Cerebellar cortex (tissue), 1 donor: ENCODE measurements at regions not wholly inside any gene's neighbourhood (a gene's known extent, or its start where the extent isn't known, plus 50 kb on each side); places are given as distances from the start of the nearest gene placed in this dataset.

Experiments used
- DNase-seq: peaks from one replicate; pipeline ENCODE4 v3.0.0-alpha.2; 2015; ENCODE audit warnings: low spot score

DNA sequence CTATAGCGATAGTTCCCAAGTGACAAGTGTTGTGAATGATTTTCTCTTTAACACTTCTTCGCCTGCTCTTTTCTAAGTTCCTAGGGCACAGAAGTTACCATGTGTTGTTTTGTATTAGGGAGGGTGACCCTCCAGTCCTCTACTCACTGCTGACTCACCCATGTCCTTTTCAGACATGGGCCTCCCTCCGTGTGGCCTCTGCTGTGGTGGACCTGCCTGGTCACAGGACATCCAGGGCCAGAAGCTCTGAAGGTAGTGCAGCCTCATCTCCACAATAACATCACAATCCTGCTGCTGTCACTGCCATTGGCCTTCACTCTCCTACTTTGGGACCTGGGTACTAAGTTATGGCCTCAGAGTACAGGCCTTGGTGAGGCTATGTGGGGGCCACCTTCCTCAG is 87.1 kb upstream of the TNFAIP3 start:
- DNase-seq: no peak

DNA sequence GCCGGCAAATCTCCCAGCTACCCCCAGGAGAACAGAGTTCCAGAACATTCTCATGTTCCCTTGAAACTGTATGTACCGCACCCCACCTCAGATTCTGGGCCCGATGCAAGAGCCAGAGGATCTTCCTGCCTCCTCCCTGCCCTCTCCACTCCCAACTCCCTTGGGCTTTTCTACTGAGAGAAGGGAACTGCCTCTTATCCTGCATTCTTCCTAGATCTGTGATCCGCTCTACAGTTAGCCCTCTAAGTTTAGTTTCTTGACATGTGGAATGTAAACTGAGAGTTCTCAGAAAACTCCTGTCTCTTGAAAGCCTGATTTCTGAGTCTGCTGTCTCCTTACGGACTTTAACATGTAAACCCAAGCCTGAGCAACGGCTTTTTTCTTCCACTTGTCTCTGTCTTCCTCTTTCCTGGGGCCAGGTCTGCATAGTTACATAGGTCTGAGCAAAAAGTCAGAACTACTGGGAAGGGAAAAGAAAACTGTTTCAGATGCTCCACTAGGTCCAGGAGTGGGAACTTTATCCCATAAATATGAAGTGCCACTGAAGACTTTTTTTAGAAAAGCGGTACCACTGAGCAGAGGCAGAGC is 86.5 kb upstream of the TNFAIP3 start:
- DNase-seq: no peak

DNA sequence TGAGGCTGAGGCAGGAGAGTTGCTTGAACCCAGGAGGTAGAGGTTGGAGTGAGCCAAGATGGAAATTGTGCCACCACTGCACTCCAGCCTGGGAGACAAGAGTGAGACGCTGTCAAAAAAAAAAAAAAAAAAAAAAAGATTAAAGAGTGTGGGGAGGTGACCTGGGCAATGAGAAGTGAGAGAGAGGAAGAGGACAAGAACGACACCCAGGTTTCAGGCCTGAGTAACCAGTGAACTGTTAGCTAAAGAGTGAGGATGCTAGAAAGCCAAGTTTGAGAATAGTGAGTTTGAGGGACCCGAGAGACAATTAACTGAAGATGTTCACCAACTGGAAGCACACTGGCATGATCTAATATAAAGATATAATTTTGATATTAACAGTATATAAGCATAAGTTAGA is 85.4 kb upstream of the TNFAIP3 start:
- no peak for DNase-seq

DNA sequence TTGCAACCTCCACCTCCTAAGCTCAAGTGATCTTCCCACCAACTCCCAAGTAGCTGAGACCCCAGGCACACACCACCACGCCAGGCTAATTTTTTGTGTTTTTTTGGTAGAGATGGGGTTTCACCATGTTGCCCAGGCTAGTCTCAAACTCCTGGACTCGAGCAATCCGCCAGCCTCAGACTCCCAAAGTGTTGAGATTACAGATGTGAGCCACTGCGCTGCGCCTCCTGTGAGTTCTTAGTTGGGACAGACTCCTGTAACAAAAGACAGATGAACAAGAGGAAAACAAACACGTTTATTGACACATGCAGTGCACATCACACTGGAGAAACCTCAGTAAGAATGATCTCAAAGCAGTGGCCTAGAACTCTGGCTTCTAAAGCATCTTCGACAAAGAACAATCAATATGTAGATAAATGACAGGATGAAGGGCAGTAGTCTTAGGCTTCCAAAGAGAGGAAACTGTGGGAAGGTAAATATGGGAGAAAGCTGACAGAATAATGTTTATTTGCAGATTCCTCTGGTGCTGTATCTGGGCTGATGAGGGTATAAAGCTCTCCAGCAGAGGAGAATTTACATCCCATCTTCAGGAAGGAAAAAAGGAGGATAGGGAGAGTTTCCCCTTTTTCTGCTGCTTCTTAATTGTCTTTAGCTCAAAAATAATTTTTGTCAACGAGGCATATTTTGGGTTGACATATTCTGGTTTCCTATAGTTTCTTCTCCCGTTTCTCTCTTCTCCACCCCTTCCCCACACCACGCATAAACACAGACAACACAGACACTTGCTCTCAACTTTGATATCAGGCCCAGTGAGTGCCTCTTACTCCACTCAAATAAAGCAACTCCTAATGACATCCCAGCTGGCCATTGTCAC is 84.7 kb upstream of the TNFAIP3 start:
- DNase-seq: no peak

DNA sequence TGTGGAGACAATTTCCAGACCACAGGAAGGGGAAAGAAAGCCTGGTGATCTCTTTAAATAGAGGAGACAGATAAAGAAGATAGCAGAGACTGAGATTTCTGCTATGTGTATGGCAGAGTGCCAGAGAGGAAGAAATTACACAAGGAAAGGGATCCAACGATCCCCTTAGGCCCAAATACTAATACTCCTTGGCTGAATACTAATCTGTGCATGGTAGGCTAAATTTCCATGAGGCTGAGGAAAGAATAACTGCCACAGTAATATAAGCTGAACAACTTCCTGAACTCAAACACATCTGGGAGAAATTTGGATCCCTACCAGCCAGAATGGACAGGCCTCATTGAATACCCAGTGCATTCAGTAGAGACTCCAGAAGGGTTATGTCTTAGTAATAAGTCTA is 83.3 kb upstream of the TNFAIP3 start:
- DNase-seq: no peak

DNA sequence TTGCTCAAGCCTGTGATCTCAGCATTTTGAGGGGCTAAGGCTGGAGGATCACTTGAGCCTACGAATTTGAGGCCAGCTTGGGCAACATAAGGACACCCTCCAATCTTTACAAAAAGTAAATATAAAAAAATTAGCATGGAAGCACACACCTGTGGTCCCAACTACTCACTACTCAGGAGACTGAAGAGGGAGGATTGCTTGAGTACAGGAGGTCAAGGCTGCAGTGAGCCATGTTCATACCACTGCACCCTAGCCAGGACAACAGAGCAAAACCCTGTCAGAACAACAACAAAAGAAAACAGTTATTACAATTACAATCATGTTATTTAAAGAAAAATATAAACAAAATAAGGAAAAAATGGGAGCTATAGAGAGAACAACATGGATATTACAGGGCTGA is 82.5 kb upstream of the TNFAIP3 start:
- DNase-seq: no peak

DNA sequence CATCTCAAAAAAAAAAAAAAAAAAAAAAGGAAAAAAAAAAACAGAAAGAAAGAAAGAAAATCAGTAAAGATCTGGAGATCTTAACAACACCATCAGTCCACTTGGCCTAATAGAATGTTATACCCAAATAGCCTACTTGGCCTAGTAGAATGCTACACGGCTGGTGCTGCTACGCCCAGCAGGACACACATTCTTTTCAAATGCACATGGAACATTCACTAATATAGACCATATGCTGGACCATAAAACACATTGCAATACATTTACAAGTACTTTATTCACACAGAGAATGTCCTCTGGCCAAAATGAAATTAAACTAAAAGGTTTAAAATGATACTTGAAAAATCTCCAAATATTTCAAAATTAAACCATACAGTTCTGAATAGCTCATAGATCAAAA is 80.0 kb upstream of the TNFAIP3 start:
- DNase-seq: no peak

DNA sequence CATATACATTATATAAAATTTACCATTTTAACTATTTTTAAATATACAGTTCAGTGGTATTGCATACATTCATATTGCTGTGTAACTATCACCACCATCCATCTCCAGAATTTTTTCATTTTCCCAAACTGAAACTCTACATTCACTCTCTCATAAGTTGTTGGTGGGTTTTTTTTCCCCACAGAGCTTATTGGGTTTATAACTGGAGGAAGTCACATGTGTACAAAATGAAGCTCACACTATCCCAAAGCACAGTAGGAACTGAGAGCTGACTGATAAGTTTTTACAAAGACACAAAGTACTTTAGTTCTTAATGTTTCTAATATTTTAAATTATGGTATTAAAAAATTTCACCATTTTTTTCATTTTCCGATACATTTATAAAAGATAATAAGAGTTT is 78.8 kb upstream of the TNFAIP3 start:
- DNase-seq: no peak

DNA sequence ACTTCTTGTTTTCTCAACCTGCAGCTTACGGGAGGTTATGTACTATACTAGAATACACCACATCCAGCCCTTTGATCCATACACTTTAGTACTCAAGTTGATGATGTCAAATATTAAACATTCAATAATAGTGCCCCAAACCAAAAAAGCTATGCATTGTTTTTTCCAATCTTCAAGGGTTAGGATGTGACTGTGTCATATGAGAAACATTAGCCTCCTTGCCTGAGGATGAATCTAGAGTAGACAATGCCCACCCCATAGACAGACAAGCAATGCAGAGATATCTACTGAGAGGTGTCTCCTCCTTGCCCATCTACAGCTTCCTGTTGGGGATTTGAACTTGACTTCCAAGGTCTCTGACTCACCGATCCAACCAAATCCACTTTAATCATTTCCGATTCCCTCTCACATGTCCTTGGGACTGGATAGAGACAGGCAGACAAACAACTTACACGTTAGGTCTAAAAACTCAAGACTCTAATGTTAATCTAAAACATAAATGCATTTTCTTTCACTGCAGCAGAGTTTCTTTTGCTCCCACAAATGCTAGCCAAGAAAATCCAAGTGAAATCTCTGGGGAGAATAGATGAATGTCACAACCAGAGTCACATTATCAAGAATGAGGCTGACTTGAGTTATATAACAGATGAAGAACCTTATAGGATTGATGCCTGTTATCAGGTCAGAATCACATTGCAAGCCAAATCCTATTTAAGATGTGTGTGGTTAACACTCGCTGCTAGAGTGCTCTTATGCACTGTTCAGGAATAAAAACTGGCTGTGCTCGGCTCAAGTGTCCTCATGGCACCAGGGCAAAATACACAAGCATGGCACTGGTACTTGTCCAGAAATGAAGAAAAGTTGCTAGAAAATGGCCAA is 75.5 kb upstream of the TNFAIP3 start:
- no peak for DNase-seq

DNA sequence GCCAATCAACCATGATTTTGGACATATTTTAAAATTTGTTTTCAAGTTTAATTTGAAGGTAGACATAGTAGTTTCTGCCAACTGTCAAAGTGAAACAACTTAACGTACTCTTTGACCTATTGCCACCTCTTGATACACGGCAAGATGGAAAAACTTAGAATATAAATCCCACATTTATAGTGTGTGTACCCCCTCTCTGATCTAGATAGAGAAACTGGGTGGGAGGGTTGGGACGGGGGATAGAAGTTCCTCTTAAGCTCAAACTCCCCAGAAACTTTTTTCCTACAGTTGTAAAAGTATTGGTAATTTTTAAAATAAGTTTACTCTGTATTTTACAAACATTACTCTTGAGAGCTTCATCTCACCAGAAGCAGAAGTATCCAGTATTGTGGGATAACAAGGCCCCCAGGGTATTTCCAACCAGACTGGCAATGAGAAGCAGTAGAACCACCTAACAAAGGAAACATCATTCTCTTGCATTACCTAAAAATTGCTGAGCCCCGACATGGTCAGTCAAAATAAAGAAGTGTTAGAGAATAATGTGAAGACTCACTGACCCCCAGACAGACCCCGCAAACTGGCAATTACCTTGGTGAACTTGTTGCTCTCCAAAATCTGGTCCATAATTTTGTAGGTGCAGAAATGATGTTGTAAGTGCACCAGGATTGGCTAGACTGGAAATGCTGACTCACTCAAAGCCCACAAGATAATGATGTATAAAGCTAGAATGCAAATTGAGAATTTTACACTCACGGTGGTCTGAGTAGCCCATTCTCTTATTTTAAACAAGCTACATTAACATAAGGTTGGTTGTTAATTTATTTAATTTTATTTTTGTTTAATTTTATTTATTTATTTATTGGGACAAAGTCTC is 74.7 kb upstream of the TNFAIP3 start:
- DNase-seq: no peak

DNA sequence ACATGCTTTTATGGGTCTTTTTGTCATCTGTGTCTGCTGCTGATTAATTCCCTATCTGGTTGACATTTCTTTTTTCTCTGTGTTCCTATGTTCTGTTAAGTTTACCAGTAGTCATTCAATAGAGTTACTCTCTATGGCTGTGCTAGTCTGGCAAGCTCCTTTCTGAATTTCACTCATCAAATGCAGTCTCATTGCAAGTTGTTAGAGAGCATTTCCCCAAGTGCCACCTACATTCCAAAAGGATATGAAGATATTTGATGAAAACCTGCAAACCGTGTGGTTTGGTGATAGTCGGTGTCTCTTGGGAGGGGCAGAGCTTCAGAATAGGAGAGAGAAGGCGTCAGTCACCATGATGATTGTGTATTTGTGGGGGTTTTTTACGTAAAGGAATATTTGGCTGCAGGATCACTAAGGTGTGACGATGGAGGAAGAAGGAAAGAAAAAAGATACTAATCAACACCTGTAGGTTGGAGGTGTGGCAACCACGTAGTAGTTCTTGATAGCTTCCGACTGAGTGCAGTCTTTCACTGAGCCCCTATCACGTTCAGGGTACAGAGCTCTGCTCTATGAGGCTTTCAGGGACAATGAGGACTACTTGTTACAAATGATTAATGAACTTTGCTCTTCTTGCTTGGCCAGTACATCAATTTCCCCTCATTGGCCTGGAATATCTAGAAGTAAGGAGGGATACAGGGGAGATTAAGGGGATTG is 73.1 kb upstream of the TNFAIP3 start:
- DNase-seq: no peak

DNA sequence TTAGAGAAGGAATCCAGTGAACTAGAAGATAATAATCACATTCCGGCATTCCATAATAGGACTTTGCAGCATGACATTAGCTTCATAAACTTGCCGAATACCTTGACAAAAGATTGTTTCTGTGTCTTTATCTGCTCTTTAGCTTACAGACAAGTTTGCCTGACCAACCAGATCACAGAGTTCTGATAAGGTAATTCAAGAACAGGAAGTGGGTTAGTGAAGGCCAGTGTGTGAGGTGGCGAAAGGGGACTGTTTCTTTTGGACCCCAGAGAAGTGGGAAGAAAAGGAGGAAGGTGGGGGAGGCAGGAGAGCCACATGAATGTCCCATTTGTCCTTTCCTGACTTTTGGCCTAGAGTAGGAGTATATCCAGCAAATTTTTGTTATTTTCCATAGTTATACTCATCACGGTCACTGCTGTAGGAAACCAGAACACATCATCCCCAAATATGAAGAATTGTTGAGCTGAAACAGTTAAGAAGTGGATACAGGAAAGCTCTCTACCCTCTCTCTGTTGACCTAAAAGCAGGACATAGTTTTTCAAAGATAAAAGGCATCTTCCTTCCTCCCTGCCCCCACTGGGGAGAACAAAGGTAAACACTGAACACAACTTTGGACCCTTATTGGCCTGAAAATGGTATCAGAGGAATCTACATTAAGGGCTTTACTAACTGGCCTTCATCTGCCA is 72.4 kb upstream of the TNFAIP3 start:
- no peak for DNase-seq

DNA sequence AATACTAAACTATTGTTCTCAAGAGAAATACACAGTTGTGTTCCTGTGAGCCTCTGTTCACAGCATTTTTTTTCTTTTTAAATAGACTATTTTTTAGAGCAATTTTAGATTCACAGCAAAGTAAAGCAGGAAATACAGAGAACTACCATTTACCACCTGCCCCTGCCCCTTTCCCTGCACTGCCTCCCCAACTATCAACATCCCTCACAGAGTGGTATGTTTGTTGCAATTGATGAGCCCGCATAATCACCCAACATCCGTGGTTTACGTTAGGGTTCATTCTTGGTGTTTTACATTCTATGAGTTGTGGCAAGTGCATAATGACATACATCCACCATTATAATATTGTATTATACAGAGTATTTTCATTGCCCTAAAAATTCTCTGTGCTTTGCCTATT is 71.6 kb upstream of the TNFAIP3 start:
- DNase-seq: no peak

DNA sequence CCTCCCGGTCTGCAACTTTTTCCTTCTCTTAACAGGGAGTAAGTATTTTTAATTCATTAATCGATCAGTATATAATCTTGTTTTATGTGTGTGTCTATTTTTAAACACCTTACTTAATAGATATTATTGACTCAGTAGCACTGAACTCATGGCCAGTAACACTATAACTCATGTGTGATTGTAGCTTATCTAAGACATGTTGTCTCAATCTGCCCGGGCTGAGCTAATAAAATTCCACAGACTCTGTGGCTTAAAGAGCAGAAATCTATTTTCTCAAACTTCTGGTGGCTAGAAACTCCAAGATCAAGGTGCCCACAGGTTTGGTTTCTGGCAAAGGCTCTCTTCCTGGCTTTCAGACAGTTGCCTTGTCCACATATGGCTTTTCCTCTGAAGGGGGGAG is 68.8 kb upstream of the TNFAIP3 start:
- DNase-seq: no peak

DNA sequence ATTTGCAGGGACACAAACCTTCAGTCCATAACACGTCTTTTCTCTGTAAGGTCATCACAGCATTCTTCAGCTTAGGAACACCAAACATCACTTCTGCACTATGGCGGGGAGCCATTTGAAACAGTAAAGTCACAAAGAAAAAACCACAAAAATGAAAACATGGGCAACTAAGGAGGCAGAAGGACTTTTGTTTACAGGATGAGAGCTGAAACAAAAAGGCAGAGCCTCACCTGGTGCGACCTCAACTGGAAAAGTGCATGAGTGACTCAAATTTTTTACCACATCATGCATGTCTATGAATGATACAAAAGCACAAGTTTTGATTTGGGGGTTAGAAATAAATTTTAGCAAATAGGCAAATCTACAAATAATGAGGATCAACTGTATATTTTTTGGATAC is 68.2 kb upstream of the TNFAIP3 start:
- DNase-seq: no peak

DNA sequence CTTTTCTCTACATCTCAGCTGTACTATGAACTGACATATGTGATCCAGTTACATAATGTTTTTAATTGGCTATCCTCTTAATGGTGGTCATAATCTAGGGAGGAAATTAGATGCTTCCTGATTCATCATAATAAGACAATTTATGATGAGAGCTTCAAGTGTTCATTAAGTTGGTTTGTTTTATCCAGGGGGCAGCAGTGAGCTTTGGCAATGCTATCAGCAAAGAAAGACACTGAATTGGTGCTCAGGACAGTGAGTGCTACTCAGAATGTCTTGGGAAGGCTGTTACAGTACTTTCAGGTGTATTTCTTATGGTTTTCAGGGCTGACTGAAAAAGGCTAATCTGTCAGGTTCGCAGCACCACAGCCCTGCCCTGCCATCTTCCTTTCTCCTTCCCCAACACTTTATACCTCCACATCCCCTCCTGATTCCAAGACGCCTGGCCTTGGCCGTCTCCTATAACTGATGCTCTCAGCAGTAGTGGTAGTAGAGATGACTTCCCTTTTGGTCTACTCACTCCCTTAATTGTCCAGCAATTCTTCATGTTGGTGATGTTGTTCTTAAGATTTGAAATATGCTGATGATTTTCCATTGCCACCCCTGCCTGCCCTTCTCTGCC is 67.0 kb upstream of the TNFAIP3 start:
- peak; percentile 34 for DNase-seq

DNA sequence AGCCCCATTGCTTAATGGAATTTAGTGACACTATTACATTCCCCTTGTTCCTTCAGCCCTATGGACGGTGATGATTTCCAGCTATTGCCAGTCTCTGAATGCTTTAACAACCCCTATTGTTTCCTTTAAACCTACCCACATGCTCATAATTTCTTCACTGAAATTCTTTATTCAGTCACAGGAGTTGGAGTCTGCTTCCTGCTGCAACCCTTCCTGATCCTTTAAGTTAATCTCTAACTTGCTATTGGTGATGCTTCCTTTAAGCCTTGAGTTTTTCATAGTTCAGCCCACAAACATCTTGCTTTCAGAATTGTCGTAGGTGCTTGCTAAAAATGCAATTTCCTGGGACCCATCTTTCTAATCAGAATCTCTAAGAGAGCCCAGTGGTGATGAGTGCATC is 66.3 kb upstream of the TNFAIP3 start:
- no peak for DNase-seq

DNA sequence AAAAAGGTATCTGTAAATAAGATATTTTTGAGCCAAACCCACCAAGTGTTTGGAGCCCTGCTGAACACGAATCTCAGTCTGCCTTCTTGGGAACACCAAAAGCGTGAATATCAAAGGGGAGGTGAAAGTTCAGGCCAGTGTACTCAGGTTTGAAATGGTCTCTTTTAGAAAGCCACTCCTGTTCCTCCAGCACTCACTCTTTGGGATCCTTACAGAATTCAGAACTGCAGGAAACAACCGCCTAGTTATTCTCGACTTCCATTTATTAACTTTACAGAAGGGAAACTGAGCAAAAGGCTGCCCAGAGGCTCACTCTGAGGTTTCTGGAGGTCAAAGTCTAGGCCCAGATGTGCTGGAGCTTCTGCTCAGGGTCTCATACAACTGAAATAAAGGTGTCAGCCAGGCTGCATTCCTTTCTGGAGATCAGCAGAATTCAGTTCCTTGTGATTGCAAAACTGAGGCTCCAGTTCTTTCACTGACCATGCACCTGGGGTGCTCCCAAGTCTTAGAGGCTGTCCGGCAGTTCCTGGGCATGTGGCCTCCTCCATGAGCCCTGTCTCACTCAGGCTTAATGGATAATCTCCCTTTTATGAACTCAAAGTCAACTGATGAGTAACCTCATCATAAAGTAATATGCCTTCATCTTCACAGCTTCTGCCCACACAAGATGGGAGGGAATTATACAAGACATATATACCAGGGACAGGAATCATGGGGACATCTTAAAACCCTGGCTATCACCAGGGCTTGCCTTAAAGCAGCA is 65.5 kb upstream of the TNFAIP3 start:
- no peak for DNase-seq

DNA sequence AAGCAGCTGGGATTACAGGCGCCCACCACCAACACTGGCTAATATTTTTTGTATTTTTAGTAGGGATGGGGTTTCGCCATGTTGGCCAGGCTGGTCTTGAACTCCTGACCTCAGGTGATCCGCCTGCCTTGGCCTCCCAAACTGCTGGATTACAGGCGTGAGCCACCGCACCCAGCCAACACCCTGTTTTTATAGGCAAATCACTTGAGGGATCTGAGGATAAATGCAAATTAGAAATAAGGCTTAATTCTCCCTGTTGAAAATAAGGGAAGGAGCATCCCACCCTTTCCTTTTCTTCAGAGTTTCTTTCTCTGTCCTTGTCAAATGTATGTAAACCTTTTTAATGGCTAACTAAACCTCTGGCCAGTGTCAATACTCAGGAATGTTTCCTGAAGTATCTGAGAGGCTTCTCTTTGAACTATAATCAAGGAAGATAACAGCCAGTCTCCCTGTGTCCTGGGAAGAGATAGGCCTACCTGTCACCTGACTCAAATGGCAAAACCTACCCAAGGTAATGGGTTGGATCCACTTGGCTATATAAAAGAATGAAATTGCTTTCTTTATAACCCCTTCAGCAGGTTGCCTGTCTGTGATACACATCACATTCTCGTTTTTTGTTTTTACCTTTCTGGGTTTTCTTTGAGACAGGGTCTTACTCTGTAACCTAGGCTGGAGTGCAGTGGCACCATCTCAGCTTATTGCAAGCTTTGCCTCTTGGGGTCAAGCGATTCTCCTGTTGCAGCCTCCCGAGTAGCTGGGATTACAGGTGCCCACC is 64.5 kb upstream of the TNFAIP3 start:
- DNase-seq: no peak
